Superior temporal gyrus (tissue), 1 donor: ENCODE measurements at regions not wholly inside any gene's neighbourhood (a gene's known extent, or its start where the extent isn't known, plus 50 kb on each side); places are given as distances from the start of the nearest gene placed in this dataset.

Experiments
- DNase-seq: peaks from one replicate; pipeline ENCODE4 v3.0.0-alpha.2; 2016; ENCODE audit errors: extremely low spot score

DNA sequence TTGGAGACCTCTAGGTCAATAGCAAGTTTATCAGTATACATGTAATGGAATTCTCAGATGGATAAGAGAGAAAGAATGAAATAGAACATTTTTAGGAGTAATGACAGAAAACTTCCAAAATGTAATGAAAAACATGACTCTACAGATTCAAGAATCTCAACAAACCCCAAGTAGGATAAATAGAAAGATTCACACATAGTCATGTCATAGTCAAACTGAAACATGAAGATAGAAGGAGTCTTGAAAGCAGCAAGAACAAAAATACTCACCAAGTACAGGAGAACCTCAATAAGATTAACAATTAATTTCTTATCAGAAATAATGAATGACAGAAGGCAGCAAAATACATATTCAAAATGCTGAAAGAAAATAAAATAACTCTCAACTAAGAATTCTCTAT, 164.5 kb downstream of the SPATA31D1 start:
- no peak for DNase-seq

DNA sequence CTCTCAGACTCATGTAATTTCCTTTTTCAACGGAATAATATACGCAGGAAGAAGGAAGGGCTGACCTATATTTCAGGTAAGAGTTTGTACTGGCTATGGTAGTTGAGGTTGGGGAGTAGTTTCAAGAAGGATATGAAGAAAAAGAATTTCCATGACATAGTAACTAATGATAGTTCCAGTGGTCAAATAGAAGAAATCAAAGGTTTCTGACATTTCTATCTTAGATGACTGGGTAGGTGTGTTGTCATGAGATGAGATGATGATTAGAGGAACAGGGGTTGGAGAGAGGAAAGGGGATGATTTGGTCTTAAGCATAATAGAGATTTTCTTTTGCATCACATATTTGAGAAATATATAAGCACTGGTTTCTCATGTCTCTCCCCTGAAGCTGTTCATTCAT, 166.0 kb downstream of the SPATA31D1 start:
- no peak for DNase-seq

DNA sequence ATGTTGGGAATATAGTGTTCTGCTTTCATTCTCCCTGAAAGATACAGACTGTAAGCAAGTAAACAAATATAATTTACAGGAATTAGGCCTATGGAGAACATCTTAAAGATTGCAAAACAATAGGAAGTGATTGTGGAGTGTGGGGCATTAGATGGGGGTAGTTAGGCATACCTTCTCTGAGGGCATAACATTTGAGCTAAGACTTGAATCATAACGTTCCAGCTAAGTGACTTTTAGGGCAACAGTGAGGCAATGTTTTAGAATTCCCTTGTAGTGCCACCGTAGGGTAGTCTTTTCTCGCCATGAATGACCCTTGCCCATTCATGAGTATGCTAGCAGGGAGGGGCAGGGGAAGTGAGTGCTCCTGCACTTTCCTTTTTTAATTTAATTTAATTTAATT, 173.3 kb downstream of the SPATA31D1 start:
- no peak for DNase-seq

DNA sequence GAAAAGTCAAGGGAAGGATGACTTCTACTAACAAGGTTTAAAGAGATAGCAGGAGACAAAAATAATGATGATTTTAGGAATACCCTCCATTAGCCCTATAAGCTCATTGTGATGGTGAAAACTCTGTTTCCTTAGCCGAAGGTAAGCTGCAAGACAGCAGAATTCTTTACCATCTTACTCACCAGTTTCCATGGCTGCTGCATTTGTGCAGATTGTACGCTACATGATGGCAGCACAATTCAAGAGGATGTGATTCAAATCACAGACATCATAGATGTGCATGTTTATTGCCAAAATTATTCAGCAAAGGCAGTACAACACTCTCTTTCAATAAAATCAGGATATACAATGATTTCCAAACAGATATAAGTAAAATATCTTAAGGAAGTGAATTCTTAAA, 175.6 kb downstream of the SPATA31D1 start:
- DNase-seq: no peak

DNA sequence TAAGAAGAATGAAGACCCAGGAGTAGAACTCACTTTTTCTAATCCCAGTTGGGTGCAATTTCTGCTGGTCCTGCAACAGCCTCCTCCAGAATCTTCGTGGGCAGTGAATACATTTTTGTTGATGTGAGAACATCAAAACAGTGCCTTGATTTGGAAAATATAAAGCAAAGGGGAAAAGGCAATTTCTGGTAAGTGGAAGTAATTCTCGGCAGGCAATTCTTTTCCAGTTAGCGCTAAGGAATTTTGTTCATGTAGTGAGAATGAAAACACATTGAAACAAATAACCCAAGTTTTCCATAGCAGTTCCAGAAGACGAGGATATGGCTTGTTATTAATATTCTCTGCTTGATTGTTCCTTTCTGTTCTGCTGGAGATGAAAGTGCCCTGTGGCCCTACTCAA, 178.7 kb downstream of the SPATA31D1 start:
- no peak for DNase-seq

DNA sequence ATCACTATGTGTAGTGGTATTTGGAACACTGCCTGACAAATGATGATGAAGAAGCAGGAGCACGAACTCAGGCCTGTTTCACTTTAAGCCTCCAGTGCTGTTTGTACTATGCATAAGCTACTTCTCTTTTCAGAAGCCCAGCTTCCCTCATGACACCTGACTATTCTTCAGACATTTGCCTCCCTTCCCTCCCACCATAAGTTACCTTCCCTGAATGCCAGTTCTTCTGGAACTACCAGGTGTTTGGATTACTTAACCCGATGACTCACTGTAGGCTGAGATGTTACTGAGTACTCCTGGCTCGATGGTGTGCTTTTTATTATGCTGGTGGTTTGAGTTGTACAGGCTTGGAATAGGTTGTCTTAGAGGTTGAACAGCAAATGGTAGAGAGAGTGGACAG, 180.0 kb downstream of the SPATA31D1 start:
- no peak for DNase-seq

DNA sequence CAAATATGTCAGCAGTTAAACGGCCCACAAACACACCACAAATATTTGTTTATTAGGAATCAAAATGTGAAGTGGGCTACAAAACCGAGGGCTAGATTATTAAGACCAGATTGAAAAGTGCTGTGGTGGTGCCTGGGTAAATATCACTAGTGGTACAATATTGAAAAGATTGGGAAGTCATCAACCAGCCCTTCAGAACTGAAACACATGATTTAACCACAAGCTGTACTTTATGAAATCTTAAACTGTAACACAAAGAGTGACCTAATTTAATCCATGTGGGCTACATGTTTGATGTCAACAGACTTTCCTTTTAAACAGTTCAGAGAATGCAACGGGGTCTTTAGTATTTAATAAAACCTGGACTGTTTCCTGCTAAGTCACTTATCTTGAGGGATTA, 182.3 kb downstream of the SPATA31D1 start:
- DNase-seq: no peak

DNA sequence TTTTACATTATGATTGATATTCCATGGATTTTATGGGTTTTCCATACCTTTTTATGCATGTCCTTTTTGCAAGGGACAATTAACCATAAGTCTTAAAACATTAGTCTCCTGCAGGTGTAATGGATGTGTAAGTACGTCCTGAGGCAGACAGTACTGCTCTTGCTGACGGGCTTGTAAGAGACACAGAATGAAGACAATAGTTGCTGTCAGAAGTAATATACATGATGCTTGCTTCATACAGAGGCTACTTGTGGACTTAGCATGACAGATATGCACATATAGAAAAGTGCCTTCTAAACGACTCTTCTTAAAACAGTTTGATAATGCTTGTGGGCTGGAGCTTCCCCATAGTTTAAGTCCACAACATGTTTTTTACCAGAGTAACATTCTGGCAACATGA, 182.7 kb downstream of the SPATA31D1 start:
- no peak for DNase-seq

DNA sequence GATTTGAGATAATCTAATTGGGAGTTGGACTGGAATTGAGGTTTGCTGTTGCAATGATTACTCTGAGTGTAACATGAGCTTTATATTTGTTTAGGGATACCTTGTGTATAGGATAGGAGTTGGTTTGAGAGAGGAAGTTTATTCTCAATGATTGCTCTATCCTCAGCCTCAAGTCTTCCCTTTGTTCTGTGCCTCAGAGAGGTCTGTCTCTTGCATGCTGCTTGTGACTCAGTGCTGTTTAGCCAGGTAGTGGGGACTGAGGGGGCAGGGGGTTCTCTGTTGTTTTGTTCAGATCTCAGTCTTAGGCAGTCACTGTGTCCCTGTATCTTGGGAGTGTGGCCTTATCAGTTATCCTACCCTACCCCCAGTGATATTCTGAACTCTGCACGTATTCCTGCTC, 192.1 kb downstream of the SPATA31D1 start:
- no peak for DNase-seq

DNA sequence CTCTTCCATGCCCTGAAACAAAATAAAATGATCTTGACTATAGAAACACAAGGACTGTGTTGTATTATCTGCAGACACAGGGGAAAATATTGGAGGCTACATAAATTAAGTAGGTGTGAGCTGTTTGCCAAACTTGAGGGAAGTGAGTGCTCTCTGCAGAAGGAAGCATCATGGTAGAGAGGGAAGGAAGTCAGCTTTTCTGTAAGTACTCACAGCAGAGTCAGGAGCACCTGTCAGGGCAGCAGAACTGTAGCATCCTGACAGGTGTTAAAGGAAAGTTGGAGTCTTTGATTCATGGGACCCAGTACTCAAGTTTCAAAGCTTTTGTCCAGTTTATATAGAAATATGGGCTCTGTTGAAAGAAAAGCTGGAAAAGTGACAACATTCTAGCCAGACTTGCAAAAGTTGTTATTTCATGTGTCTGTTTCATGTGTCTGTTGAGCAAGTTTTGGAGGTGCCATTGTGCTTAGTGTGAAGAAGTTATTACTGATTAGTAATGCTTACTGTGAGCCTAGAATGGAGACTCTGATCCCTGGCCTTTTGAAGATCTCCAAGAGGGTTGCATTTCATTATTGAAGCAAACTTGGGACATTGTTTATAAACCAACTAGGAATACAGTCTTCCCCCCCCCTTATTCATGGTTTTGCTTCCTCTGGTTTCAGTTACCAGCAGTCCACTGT, 194.7 kb downstream of the SPATA31D1 start:
- DNase-seq: no peak

DNA sequence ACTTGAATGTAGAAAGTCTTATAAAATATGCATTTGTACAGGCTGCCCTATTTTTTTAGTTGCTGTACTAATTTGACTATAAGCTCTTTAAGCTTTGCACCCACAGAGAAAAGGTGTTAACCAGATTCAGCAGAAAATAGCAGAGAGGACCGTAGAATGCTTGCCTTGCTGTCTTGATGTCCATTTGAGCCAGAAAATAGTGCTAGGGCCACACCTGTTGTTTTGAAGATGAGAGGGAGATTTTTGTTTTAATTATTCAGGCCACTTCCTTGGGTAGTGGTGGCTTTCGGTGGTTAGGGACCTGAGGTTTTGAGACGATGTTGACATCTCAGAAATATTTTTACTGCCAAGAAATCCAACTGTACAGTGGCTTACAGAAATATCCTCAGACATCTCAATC, 196.0 kb downstream of the SPATA31D1 start:
- DNase-seq: no peak

DNA sequence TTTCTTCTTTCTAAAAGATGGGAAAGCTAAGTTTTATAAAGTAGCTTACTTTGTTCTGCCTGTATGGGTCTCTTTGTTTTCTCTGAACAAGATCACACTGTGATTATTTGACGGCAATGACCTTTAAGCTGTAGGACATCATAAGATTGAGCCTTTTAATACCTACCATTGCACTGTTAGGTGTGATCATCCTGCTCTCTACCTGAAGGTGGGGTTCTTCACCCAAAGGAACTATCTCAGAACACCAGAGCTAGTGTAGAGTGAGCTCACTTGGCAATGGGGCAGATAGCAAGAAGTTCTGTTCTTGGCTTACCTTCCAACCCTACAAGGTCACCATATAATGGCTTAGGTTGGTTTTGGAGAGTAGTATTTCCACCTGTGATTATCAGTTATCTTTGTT, 200.2 kb downstream of the SPATA31D1 start:
- DNase-seq: no peak

DNA sequence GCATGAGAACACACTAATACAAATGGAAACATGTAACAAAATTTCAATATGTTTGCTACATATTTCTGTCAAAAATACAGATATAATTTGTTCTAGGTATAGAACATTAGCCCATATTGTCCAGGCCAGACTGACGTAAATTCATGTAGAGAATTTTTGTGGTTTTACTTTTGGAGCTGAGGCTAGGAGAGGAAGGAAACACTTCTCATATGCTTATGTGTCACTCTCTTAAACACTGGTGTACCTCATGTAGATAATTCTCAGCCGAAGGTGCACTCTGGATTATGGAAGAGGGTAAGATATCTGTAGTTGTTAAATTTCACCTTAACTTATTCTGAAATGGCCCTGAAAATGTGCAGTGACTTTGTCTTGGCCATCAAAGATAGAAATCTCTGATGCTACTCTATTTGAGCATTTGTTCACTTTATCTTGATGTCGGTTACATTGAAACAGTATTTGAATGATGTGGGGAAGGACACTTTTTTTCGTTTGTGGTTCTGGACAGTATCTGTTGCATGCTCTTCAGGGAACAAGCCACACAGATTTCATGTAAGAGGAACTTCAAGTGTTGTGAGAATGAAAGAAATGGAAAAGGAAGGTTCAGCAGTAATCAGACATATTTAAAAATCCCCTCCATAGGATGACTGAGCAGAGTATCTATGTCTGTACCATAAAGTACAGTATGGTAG, 202.7 kb downstream of the SPATA31D1 start:
- no peak for DNase-seq

DNA sequence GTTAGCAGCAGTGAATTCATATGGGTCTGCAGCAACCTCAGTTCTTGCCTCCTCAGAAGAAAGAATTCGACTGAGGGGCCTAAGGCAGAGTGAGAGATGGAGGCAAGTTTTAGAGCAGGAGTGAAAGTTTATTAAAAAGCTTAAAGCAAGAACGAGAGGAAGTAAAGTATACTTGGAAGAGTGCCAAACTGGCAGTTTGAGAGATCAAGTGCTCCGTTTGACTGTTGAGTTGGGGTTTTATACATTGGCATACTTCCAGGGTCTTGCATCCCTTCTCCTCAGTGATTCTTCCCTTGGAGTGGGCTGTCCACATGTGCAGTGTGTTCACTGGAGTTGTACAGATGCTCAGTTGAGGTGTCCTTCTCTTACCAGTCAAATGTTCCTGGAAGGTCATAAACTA, 203.6 kb downstream of the SPATA31D1 start:
- no peak for DNase-seq

DNA sequence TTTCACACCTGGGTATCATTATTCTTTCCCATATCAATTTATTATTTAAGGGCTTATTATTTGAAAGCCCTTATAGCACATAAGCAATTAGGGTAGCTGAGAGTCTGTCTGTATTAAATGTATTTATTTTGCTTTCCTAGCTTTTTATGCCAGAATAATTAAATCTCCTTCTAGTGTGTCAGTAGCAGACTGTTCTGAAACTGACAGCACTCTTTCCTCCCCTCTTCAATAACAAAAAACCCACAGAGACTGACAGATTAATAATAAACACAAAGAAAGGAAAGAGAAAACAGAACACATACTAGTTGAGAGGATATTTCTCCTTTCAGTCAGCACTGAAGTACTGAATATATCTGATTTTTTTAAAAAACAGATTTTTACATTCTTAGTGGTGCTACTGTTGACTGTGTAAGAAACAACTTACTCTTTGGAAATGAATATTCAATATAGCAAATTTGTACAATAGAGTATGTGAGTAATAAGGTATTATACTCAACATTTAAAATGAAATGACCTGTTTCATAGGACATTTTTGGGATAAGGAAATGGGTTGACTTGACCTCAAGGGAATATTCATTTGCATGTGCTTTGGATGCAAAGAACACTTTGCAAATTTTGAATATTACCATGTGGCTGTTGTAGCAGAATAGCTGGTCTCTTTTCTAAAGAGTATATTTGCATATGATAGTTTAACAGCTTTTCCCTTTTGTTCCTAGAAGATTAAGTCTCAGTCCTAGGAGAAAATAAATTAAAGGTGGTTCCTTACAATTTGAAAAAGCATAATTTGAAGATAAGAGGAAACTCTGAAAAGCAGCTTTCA, 208.3 kb downstream of the SPATA31D1 start:
- no peak for DNase-seq

DNA sequence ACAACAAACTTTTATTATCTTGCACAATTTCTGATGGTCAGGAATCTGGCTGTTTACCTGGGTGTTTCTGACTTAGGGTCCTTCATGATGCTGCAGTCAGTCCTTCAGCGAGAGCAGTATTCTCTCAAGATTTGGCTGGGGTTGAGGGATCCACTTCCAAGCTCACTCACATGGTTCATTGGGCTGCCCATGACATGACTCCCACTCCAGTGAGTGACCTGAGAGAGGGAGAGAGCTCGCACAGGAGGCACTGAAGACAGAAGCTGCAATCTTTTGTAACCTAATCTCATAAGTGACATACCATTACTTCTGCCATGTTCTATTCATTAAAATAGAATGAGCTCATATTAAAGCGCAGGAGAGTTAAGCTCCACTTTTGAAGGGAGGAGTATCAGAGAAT, 212.6 kb downstream of the SPATA31D1 start:
- DNase-seq: no peak

DNA sequence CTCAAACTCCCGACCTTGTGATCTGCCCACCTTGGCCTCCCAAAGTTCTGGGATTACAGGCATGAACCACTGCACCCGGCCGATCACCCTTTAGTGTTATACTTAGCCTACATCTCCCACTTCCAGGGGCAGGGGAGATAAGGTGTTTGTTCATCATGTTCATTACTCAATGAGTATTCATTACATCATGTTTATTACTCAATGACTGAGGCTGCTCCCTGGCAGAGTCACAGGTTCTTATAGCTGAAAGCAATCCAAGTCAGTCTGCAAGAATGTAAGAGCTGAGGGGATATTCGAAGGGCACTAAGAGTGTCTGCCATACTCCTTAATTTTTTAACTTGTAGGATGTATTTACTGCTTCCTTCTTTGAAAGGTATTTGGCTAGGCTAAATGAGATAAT, 214.2 kb downstream of the SPATA31D1 start:
- no peak for DNase-seq

DNA sequence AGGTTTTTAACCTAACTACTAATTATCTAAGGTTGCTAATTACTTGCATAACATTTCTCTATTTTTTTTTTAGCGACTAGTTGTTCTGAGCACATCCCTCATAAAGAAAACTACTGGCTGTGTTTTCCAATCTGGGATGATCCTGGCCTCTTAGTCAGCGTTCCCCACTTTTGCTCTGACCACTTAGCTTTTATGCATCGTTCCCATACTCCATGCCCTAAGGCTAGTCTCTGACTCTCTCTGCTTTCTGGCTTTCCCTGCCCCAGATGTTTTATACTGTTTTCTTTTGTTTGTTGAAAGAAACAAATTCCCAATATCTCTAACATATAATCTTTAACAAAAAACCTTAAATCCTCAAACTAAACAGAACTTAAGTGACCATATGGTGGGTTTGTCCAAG, 217.9 kb downstream of the SPATA31D1 start:
- DNase-seq: no peak

DNA sequence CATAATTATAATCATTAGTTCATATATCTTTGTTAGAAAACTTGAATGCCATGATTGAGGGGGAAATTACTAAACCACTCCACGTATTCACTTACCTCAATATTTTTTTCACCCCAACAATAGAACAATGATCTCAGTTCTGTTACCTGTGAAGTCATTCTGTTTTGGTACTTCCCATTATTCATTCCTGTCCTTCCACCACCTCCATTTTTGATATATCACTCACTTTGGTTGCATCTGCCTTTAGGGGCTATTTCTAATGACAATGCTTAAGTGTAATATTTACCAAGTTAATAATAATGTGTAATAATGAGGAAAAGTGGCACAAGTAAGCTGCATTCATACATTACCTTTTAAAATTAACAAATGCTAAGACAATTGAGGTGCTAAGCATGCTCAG, 218.4 kb downstream of the SPATA31D1 start:
- DNase-seq: no peak

DNA sequence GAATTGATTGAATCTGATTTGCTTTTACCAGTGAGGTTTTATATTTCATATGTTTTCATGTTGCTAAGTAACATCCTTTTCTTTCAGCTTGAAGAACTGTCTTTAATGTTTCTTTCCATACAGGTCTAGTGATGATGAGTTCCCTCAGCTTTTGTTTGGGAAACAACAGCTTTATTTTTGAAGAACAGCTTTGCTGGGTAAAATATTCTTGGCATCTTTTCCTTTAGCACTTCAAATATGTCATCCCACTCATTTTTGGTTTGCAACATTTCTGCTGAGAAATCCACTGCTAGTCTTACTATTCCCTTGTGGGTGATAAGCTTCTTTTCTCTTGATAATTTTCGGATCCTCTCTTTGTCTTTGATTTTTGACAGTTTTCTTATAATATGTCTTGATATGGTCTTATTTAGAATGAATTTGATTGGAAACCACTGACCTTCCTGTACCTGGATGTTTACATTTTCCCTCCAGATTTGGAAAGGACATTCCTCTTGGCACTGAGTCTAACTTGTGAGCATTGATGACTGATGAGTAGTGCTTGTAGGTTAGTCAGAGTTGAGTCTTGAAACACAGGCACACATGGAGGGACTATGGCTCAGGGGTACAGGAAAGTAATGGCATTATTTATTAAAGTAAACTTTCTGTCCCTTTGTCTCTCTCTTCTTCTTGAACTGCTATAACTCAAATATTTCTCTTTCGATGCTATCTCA, 220.3 kb downstream of the SPATA31D1 start:
- DNase-seq: no peak

DNA sequence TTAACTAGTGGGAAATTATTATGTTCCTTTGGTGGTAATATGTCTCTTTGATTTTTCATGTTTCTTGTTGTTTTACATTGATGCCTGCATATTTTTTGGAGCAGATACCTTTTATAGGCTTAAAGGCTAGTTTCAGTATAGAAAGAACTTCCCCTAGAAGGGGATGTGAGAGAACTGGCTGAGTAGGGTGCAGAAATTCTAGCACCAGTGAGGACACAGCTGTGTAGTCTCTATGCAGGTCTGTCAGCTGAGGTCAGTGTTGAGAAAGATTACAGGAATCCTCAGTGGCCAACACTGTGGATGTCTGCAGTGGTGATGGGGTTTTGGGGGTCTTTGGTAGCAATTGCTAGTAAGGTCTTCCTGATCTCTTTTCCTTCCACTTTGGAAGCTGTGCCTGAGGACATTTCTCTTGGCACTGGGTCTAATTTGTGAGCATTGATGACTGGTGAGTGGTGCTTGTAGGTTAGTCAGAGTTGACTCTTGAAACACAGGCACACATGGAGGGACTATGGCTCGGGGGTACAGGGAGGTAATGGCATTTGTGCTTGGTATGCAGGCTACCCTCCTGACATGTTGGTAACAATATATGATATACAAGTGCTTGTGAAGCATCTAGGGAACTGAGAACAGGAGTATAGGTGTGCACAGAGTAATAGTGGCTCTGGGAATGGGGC, 221.4 kb downstream of the SPATA31D1 start:
- no peak for DNase-seq

DNA sequence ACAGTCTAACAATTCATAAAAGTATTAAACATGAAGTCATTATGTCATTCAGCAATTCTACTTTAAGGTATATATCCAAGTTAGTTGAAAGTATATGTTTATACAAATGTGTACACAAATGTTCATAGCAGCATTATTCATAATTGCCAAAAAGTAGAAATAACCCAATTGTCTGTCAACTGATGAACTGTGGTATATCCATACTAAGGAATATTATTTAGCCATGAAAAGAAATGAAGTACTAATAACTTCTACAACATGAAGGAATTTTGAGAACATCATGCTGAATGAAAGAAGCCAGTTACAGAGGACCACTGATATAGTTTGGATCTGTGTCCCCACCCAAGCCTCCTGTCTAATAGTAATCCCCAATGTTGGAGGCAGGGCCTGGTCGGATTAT, 224.3 kb downstream of the SPATA31D1 start:
- no peak for DNase-seq
